ENCODE measurements at regions not wholly inside any gene's neighbourhood (a gene's known extent, or its start where the extent isn't known, plus 50 kb on each side); places are given as distances from the start of the nearest gene placed in this dataset.
"Not testable (repeated sequence)": the region's sequence is repeated elsewhere in the genome, so short reads cannot be mapped to it uniquely, and the experiment has no call there.

DNA sequence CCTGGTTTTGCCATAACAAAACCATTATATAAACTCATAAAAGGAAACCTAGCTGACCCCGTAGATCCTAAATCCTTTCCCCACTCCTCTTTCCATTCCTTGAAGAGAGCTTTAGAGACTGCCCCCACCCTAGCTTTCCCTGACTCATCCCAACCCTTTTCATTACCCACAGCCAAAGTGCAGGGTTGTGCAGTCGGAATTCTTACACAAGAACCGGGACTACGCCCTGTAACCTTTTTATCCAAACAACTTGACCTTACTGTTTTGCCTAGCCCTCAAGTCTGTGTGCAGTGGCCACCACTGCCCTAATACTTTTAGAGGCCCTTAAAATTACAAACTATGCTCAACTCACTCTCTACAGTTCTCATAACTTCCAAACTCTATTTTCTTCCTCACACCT lies 116.0 kb upstream of the PTPN13 start:
- H3K9ac ChIP-seq (ENCODE audit: low read length); H3K18ac ChIP-seq (ENCODE audit: low read length); H3K79me1 ChIP-seq (ENCODE audit: low read length); H3K36me3 ChIP-seq (ENCODE audit: control insufficient read depth in 1 of 2, insufficient read depth in 2 of 2, low read length in 2 of 2); H3K4me1 ChIP-seq (ENCODE audit: control insufficient read depth in 1 of 2, insufficient read depth in 2 of 2, low read length in 2 of 2); H4K12ac ChIP-seq (ENCODE audit: low read depth, low read length); H4K8ac ChIP-seq (ENCODE audit: low read depth, low read length); H3K23ac ChIP-seq (ENCODE audit: low read length); H3K4me2 ChIP-seq (ENCODE audit: low read length); H2AK5ac ChIP-seq (ENCODE audit: low read length); H3K27ac ChIP-seq (ENCODE audit: low read depth, low read length); H2BK5ac ChIP-seq (ENCODE audit: low read depth, low read length, poor library complexity); H3K4me3 ChIP-seq (ENCODE audit: low read depth, low read length); H4K91ac ChIP-seq (ENCODE audit: low read depth, low read length); H2AFZ ChIP-seq (ENCODE audit: insufficient read depth, low read length, poor library complexity); H2BK120ac ChIP-seq (ENCODE audit: insufficient read depth, low read length, poor library complexity); H2BK12ac ChIP-seq (ENCODE audit: low read length); H3K4ac ChIP-seq (ENCODE audit: low read depth, low read length); H3K79me2 ChIP-seq (ENCODE audit: control insufficient read depth, insufficient read depth, low read length, poor library complexity); H3K27me3 ChIP-seq (ENCODE audit: insufficient read depth, low read length); H3K9me3 ChIP-seq (ENCODE audit: insufficient read depth, low read depth, low read length); H3K14ac ChIP-seq (ENCODE audit: low read length); DNase-seq: not testable (repeated sequence)
- no CpG with 5 or more reads among the region's 4 CpGs for WGBS (ENCODE audit: extremely low coverage, insufficient coverage, insufficient read length)

DNA sequence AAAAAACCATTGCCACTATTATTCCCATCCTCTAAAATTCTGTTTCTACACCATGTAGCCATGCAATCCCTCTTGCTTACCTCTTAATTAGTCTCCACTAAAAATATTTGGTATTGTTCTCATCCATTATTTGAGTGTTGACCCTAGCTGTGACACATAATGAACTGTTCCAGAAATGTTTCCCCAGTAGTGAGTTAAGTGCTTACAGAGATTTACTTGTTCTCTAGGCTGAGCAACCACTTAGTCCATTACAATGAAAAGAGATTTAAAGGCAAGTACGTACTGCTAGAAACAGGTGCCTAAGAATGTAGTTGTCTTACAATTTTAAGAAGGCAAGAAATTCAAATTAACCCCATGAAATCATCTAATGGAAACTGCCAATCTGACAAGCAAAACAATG lies 112.7 kb upstream of the PTPN13 start:
- no peaks in the 10 kb centered on the region for H3K36me3 ChIP-seq (ENCODE audit: control insufficient read depth in 1 of 2, insufficient read depth in 2 of 2, low read length in 2 of 2)
- no peak overlapping the region for H2BK5ac ChIP-seq (ENCODE audit: low read depth, low read length, poor library complexity)
- no peak overlapping the region for H3K9ac ChIP-seq (ENCODE audit: low read length)
- no peak overlapping the region for H2AFZ ChIP-seq (ENCODE audit: insufficient read depth, low read length, poor library complexity)
- H3K9me3 ChIP-seq (ENCODE audit: insufficient read depth, low read depth, low read length): no peaks in the 10 kb centered on the region
- no peak overlapping the region for H3K23ac ChIP-seq (ENCODE audit: low read length)
- no peak overlapping the region for H4K8ac ChIP-seq (ENCODE audit: low read depth, low read length)
- H4K12ac ChIP-seq (ENCODE audit: low read depth, low read length): no peak overlapping the region
- H3K27me3 ChIP-seq (ENCODE audit: insufficient read depth, low read length): no peaks in the 10 kb centered on the region
- H2BK120ac ChIP-seq (ENCODE audit: insufficient read depth, low read length, poor library complexity): no peak overlapping the region
- WGBS (ENCODE audit: extremely low coverage, insufficient coverage, insufficient read length): no CpG with 5 or more reads among the region's 1 CpG
- H3K18ac ChIP-seq (ENCODE audit: low read length): no peak overlapping the region
- no peak for DNase-seq
- H3K4me3 ChIP-seq (ENCODE audit: low read depth, low read length): no peak overlapping the region
- no peak overlapping the region for H3K4me2 ChIP-seq (ENCODE audit: low read length)
- no peak overlapping the region for H2AK5ac ChIP-seq (ENCODE audit: low read length)
- no peak overlapping the region for H2BK12ac ChIP-seq (ENCODE audit: low read length)
- H3K4ac ChIP-seq (ENCODE audit: low read depth, low read length): no peak overlapping the region
- H3K14ac ChIP-seq (ENCODE audit: low read length): no peak overlapping the region
- no peaks in the 10 kb centered on the region for H3K79me1 ChIP-seq (ENCODE audit: low read length)
- H3K79me2 ChIP-seq (ENCODE audit: control insufficient read depth, insufficient read depth, low read length, poor library complexity): no peaks in the 10 kb centered on the region
- no peak overlapping the region for H3K27ac ChIP-seq (ENCODE audit: low read depth, low read length)
- no peak overlapping the region for H4K91ac ChIP-seq (ENCODE audit: low read depth, low read length)
- no peaks in the 10 kb centered on the region for H3K4me1 ChIP-seq (ENCODE audit: control insufficient read depth in 1 of 2, insufficient read depth in 2 of 2, low read length in 2 of 2)

- Histone ChIP-seq H3K27me3 (ENCODE audit: insufficient read depth, low read length) (no peaks in the 10 kb centered on the region), H3K4ac (ENCODE audit: low read depth, low read length) (no peak overlapping the region), H2BK120ac (ENCODE audit: insufficient read depth, low read length, poor library complexity) (no peak overlapping the region), H3K27ac (ENCODE audit: low read depth, low read length) (no peak overlapping the region), H3K9ac (ENCODE audit: low read length) (no peak overlapping the region), H3K79me2 (ENCODE audit: control insufficient read depth, insufficient read depth, low read length, poor library complexity) (no peaks in the 10 kb centered on the region), H3K14ac (ENCODE audit: low read length) (no peak overlapping the region), H3K9me3 (ENCODE audit: insufficient read depth, low read depth, low read length) (no peaks in the 10 kb centered on the region), H2AK5ac (ENCODE audit: low read length) (no peak overlapping the region), H3K4me1 (ENCODE audit: control insufficient read depth in 1 of 2, insufficient read depth in 2 of 2, low read length in 2 of 2) (no peaks in the 10 kb centered on the region), H3K23ac (ENCODE audit: low read length) (no peak overlapping the region), H3K4me2 (ENCODE audit: low read length) (no peak overlapping the region), H2BK12ac (ENCODE audit: low read length) (no peak overlapping the region), H3K18ac (ENCODE audit: low read length) (no peak overlapping the region), H4K12ac (ENCODE audit: low read depth, low read length) (no peak overlapping the region), H2BK5ac (ENCODE audit: low read depth, low read length, poor library complexity) (no peak overlapping the region), H2AFZ (ENCODE audit: insufficient read depth, low read length, poor library complexity) (no peak overlapping the region), H3K36me3 (ENCODE audit: control insufficient read depth in 1 of 2, insufficient read depth in 2 of 2, low read length in 2 of 2) (no peaks in the 10 kb centered on the region), H4K8ac (ENCODE audit: low read depth, low read length) (no peak overlapping the region), H3K4me3 (ENCODE audit: low read depth, low read length) (no peak overlapping the region), H3K79me1 (ENCODE audit: low read length) (no peaks in the 10 kb centered on the region), H4K91ac (ENCODE audit: low read depth, low read length) (no peak overlapping the region)
- no peak for DNase-seq
- WGBS (ENCODE audit: extremely low coverage, insufficient coverage, insufficient read length): no CpG with 5 or more reads among the region's 5 CpGs
Observed at GRCh38 chr4:86482306-86483172, 111.6 kb upstream of the PTPN13 start.

- Histone ChIP-seq H3K9me3 (ENCODE audit: insufficient read depth, low read depth, low read length) (no peaks in the 10 kb centered on the region), H4K91ac (ENCODE audit: low read depth, low read length) (no peak overlapping the region), H3K4me2 (ENCODE audit: low read length) (no peak overlapping the region), H3K9ac (ENCODE audit: low read length) (no peak overlapping the region), H4K12ac (ENCODE audit: low read depth, low read length) (no peak overlapping the region), H3K36me3 (ENCODE audit: control insufficient read depth in 1 of 2, insufficient read depth in 2 of 2, low read length in 2 of 2) (no peaks in the 10 kb centered on the region), H3K18ac (ENCODE audit: low read length) (no peak overlapping the region), H3K4me3 (ENCODE audit: low read depth, low read length) (no peak overlapping the region), H2BK5ac (ENCODE audit: low read depth, low read length, poor library complexity) (no peak overlapping the region), H3K14ac (ENCODE audit: low read length) (no peak overlapping the region), H3K79me1 (ENCODE audit: low read length) (no peaks in the 10 kb centered on the region), H3K79me2 (ENCODE audit: control insufficient read depth, insufficient read depth, low read length, poor library complexity) (no peaks in the 10 kb centered on the region), H3K23ac (ENCODE audit: low read length) (no peak overlapping the region), H2AK5ac (ENCODE audit: low read length) (no peak overlapping the region), H3K27me3 (ENCODE audit: insufficient read depth, low read length) (no peaks in the 10 kb centered on the region), H2AFZ (ENCODE audit: insufficient read depth, low read length, poor library complexity) (no peak overlapping the region), H2BK120ac (ENCODE audit: insufficient read depth, low read length, poor library complexity) (no peak overlapping the region), H3K4me1 (ENCODE audit: control insufficient read depth in 1 of 2, insufficient read depth in 2 of 2, low read length in 2 of 2) (no peaks in the 10 kb centered on the region), H2BK12ac (ENCODE audit: low read length) (no peak overlapping the region), H3K4ac (ENCODE audit: low read depth, low read length) (no peak overlapping the region), H3K27ac (ENCODE audit: low read depth, low read length) (no peak overlapping the region), H4K8ac (ENCODE audit: low read depth, low read length) (no peak overlapping the region)
- WGBS (ENCODE audit: extremely low coverage, insufficient coverage, insufficient read length): no CpG with 5 or more reads among the region's 2 CpGs
- no peak for DNase-seq
Observed at GRCh38 chr4:86483173-86483490, 111.0 kb upstream of the PTPN13 start.

All from trophoblast cell (in vitro differentiated cells and primary cell).